LNCAP (cell line): ENCODE measurements at regions not wholly inside any gene's neighbourhood (a gene's known extent, or its start where the extent isn't known, plus 50 kb on each side); places are given as distances from the start of the nearest gene placed in this dataset.

Source experiments
- CTCF ChIP-seq: fragments of 450-650 bp; IDR thresholded peaks from 2 replicates; pipeline ENCODE4 v1.5.1; 2017; ENCODE audit warnings: mild to moderate bottlenecking

- TF ChIP-seq CTCF = no peak
These were observed 79.9 kb upstream of the FOXI2 start for GRCh38 chr10:127657056-127657455.

DNA sequence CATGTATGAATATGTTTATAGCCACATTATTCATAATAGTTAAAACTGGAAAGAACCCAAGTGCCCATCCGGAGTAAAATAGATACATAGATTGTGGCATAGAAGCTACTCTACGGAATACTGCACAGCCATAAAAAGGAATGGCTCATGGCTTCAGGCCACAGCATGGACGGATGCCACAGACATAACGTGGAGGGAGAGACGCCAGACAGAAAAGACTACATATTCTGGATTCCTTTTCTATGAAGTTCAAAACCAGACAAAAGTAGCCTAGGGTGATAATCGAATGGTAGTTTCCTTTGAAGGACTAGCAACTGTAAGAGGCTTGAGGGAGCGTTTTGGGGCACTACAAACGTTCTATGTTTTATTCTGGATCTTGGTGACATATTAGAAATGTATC is 58.9 kb upstream of the FOXI2 start:
- no peak for TF ChIP-seq CTCF

- TF ChIP-seq CTCF = 0 out of 2 replicates have a peak, but pooled peaks have one; percentile 19
These were observed 57.2 kb upstream of the FOXI2 start for GRCh38 chr10:127679642-127680255.
